Right ventricle myocardium superior (tissue), 1 donor: ENCODE measurements at regions not wholly inside any gene's neighbourhood (a gene's known extent, or its start where the extent isn't known, plus 50 kb on each side); places are given as distances from the start of the nearest gene placed in this dataset.

Experiments used
- ATAC-seq: fragments of 200-7000 bp; cut with Tn5 transposase; one replicate; pipeline ENCODE4 v1.9.1; 2020; ENCODE audit warnings: mild to moderate bottlenecking; ENCODE audit not compliant: poor library complexity
- DNase-seq: peaks from one replicate; pipeline ENCODE4 v3.0.0-alpha.2; 2020
- intact Hi-C: fragments of 100-400 bp; cut with DNase I; formaldehyde crosslinking; loops from one replicate; pipeline ENCODE4 v1.11.2; 2022
- donor health status: DM: no; HTN: yes; CAD: no; lungs with severe emphysema.

GRCh38 chr4:160847228-160847627 lies 1316.6 kb downstream of the FSTL5 start:
- DNase-seq (no peak), ATAC-seq (no peak)
- intact Hi-C loops, result no loop called here

GRCh38 chr4:160848489-160848888 lies 1315.3 kb downstream of the FSTL5 start:
- intact Hi-C loops, result no loop called here
- DNase-seq (no peak), ATAC-seq (no peak)

- DNase-seq (no peak), ATAC-seq (no peak)
- intact Hi-C loops, result no loop called here
These were observed 1314.7 kb downstream of the FSTL5 start for GRCh38 chr4:160848901-160849760.

- DNase-seq (no peak), ATAC-seq (no peak)
- intact Hi-C loops, result no loop called here
These were observed 1299.5 kb downstream of the FSTL5 start for GRCh38 chr4:160864253-160864652.

- intact Hi-C loops, result no loop called here
- DNase-seq (no peak), ATAC-seq (no peak)
These were observed 1293.9 kb downstream of the FSTL5 start for GRCh38 chr4:160869899-160870298.

- DNase-seq (no peak), ATAC-seq (no peak)
- intact Hi-C loops, result no loop called here
These were observed 1291.3 kb downstream of the FSTL5 start for GRCh38 chr4:160872491-160872890.

- DNase-seq, result no peak
- intact Hi-C loops, result no loop called here
- no peak for ATAC-seq
These were observed 1286.6 kb downstream of the FSTL5 start for GRCh38 chr4:160877087-160877790.

- DNase-seq (no peak), ATAC-seq (no peak)
- intact Hi-C loops, result no loop called here
These were observed 1283.6 kb downstream of the FSTL5 start for GRCh38 chr4:160880180-160880579.

- intact Hi-C loops, result no loop called here
- ATAC-seq (no peak), DNase-seq (no peak)
These were observed 1276.1 kb downstream of the FSTL5 start for GRCh38 chr4:160887668-160888067.

- ATAC-seq (no peak), DNase-seq (no peak)
- intact Hi-C loops, result no loop called here
These were observed 1269.7 kb downstream of the FSTL5 start for GRCh38 chr4:160894128-160894527.

GRCh38 chr4:160894809-160895208 lies 1269.0 kb downstream of the FSTL5 start:
- DNase-seq, result no peak
- no peak for ATAC-seq
- intact Hi-C loops, result no loop called here

GRCh38 chr4:160927311-160927710 lies 1236.5 kb downstream of the FSTL5 start:
- ATAC-seq, result no peak
- no peak for DNase-seq
- intact Hi-C loops, result no loop called here

GRCh38 chr4:160928482-160928881 lies 1235.3 kb downstream of the FSTL5 start:
- intact Hi-C loops, result no loop called here
- ATAC-seq, result no peak
- DNase-seq, result no peak

GRCh38 chr4:160947653-160948052 lies 1216.1 kb downstream of the FSTL5 start:
- intact Hi-C loops, result no loop called here
- ATAC-seq, result no peak
- DNase-seq, result no peak

- intact Hi-C loops, result no loop called here
- no peak for ATAC-seq
- DNase-seq, result no peak
These were observed 1206.9 kb downstream of the FSTL5 start for GRCh38 chr4:160956875-160957274.

GRCh38 chr4:160969925-160970324 lies 1193.9 kb downstream of the FSTL5 start:
- no peak for DNase-seq
- ATAC-seq, result no peak
- intact Hi-C loops, result no loop called here

- ATAC-seq (no peak), DNase-seq (no peak)
- intact Hi-C loops, result no loop called here
These were observed 1183.7 kb downstream of the FSTL5 start for GRCh38 chr4:160980091-160980490.

- DNase-seq (no peak), ATAC-seq (no peak)
- intact Hi-C loops, result no loop called here
These were observed 1182.7 kb downstream of the FSTL5 start for GRCh38 chr4:160981083-160981482.

- no peak for ATAC-seq
- intact Hi-C loops, result no loop called here
- no peak for DNase-seq
These were observed 1180.8 kb downstream of the FSTL5 start for GRCh38 chr4:160983035-160983434.

GRCh38 chr4:161002386-161002785 lies 1161.4 kb downstream of the FSTL5 start:
- no peak for DNase-seq
- no peak for ATAC-seq

More at GRCh38 chr4:161002386-161002785, 1161.4 kb downstream of the FSTL5 start:
- intact Hi-C loops, result no loop called here
